WTC11 (cell line): ENCODE measurements at regions not wholly inside any gene's neighbourhood (a gene's known extent, or its start where the extent isn't known, plus 50 kb on each side); places are given as distances from the start of the nearest gene placed in this dataset.

ENCODE experiments used
- ATAC-seq: fragments of 200-7000 bp; cut with Tn5 transposase; 2 replicates; pipeline ENCODE4 v1.10.0; 2021; ENCODE audit warnings: mild to moderate bottlenecking, moderate library complexity
- CTCF ChIA-PET: fragments of 300-600 bp; sonication (Branson Sonifier 250); formaldehyde crosslinking; loops from one replicate; lab custom pipeline; 2021; ENCODE audit warnings: antibody characterized with exemption; lab: Charles Lee
- POLR2A ChIA-PET: fragments of 350-600 bp; sonication (Branson Sonifier 250); formaldehyde crosslinking; loops from one replicate; lab custom pipeline; 2021; ENCODE audit warnings: antibody characterized with exemption; lab: Charles Lee
- DNase-seq: peaks from one replicate; pipeline ENCODE4 v3.0.0; 2021; ENCODE audit warnings: low spot score
- H3K27ac Mint-ChIP-seq: 2 replicates; pipeline ENCODE4 v1.8.0; 2021; ENCODE audit warnings: mixed read lengths
- H3K27me3 Mint-ChIP-seq: 2 replicates; pipeline ENCODE4 v1.8.0; 2021; ENCODE audit warnings: low read depth, mild to moderate bottlenecking, moderate library complexity, mixed read lengths
- H3K36me3 Mint-ChIP-seq: 2 replicates; pipeline ENCODE4 v1.8.0; 2021; ENCODE audit warnings: mixed read lengths
- H3K4me1 Mint-ChIP-seq: 2 replicates; pipeline ENCODE4 v1.8.0; 2022; ENCODE audit warnings: mixed read lengths
- H3K4me3 Mint-ChIP-seq: 2 replicates; pipeline ENCODE4 v1.8.0; 2021; ENCODE audit warnings: mild to moderate bottlenecking, moderate library complexity, mixed read lengths
- H3K9me3 Mint-ChIP-seq: 2 replicates; pipeline ENCODE4 v1.8.0; 2021; ENCODE audit warnings: mixed read lengths
- AFF4 ChIP-seq: sonication (generic); formaldehyde crosslinking; IDR thresholded peaks from 2 replicates; pipeline ENCODE4 v1.8.1; 2023; ENCODE audit warnings: mild to moderate bottlenecking, missing genetic modification reagents, borderline replicate concordance
- ATF6 ChIP-seq: sonication (generic); formaldehyde crosslinking; IDR thresholded peaks from 2 replicates; pipeline ENCODE4 v1.8.1; 2023; ENCODE audit warnings: mild to moderate bottlenecking, missing genetic modification reagents
- CREB1 ChIP-seq: sonication (generic); formaldehyde crosslinking; IDR thresholded peaks from 2 replicates; pipeline ENCODE4 v1.8.0; 2023; ENCODE audit warnings: mild to moderate bottlenecking, missing genetic modification reagents
- E2F5 ChIP-seq: sonication (generic); formaldehyde crosslinking; IDR thresholded peaks from 2 replicates; pipeline ENCODE4 v1.8.1; 2022; ENCODE audit warnings: mild to moderate bottlenecking, moderate library complexity, missing genetic modification reagents
- EMX1 ChIP-seq: fragments of 250-450 bp; sonication (Bioruptor Pico); IDR thresholded peaks from 2 replicates; pipeline ENCODE4 v1.8.0; 2021; ENCODE audit warnings: mild to moderate bottlenecking
- ERG ChIP-seq: fragments of 250-450 bp; sonication (Bioruptor Pico); IDR thresholded peaks from 2 replicates; pipeline ENCODE4 v1.8.0; 2021; ENCODE audit warnings: mild to moderate bottlenecking
- GRHL2 ChIP-seq: fragments of 250-450 bp; sonication (Bioruptor Pico); IDR thresholded peaks from 2 replicates; pipeline ENCODE4 v1.8.0; 2022; ENCODE audit warnings: mild to moderate bottlenecking, moderate library complexity; ENCODE audit not compliant: insufficient replicate concordance, severe bottlenecking
- OVOL2 ChIP-seq: fragments of 250-450 bp; sonication (Bioruptor Pico); IDR thresholded peaks from 2 replicates; pipeline ENCODE4 v1.9.0; 2021; ENCODE audit warnings: mild to moderate bottlenecking, borderline replicate concordance
- SMAD3 ChIP-seq: sonication (generic); formaldehyde crosslinking; IDR thresholded peaks from 2 replicates; pipeline ENCODE4 v1.8.0; 2022; ENCODE audit warnings: missing genetic modification reagents, mild to moderate bottlenecking, borderline replicate concordance
- STAT6 ChIP-seq: sonication (generic); formaldehyde crosslinking; conservative IDR thresholded peaks from 2 replicates; pipeline ENCODE4 v1.8.1; 2023; ENCODE audit warnings: mild to moderate bottlenecking, low read depth, missing genetic modification reagents, moderate library complexity
- ZBTB21 ChIP-seq: sonication (generic); formaldehyde crosslinking; IDR thresholded peaks from 2 replicates; pipeline ENCODE4 v1.8.1; 2023; ENCODE audit warnings: mild to moderate bottlenecking, missing genetic modification reagents, borderline replicate concordance
- ZNF425 ChIP-seq: fragments of 250-450 bp; sonication (Bioruptor Pico); conservative IDR thresholded peaks from 2 replicates; pipeline ENCODE4 v1.9.0; 2021; ENCODE audit warnings: mild to moderate bottlenecking

GRCh38 chr3:194009019-194009418 is 126.9 kb upstream of the HES1 start:
- peaks cover 40% of the 10 kb centered on the region for H3K4me1 Mint-ChIP-seq
- peak; percentile 59 for ATAC-seq
- ChIA-PET CTCF (interaction anchor here (0.9 kb wide), 1 partner anchor 261 kb away, joined by 3 read pairs; no protein-coding TSS in a partner anchor), POLR2A (interaction anchor here (0.7 kb wide), 1 partner anchor 28 kb away, joined by 3 read pairs; no protein-coding TSS in a partner anchor)
- no peaks in the 10 kb centered on the region for H3K9me3 Mint-ChIP-seq
- DNase-seq = no peak
- no peak for TF ChIP-seq STAT6 (CRISPR knock-in tag)
- no peak for TF ChIP-seq ZNF425 (CRISPR knock-in tag)
- TF ChIP-seq ATF6 (CRISPR knock-in tag) = no peak
- TF ChIP-seq ERG = no peak
- no peak for TF ChIP-seq AFF4 (CRISPR knock-in tag)
- TF ChIP-seq GRHL2 = no peak
- no peak for TF ChIP-seq OVOL2
- TF ChIP-seq E2F5 (CRISPR knock-in tag) = no peak
- TF ChIP-seq EMX1 (CRISPR knock-in tag) = no peak
- TF ChIP-seq SMAD3 (CRISPR knock-in tag) = no peak
- no peak for TF ChIP-seq ZBTB21 (CRISPR knock-in tag)
- no peak for TF ChIP-seq CREB1 (CRISPR knock-in tag)
- peaks cover 61% of the 10 kb centered on the region for H3K27me3 Mint-ChIP-seq
- no peak overlapping the region for H3K27ac Mint-ChIP-seq
- H3K4me3 Mint-ChIP-seq = no peak overlapping the region
- no peaks in the 10 kb centered on the region for H3K36me3 Mint-ChIP-seq
